Superior temporal gyrus (tissue), 1 donor: ENCODE measurements at regions not wholly inside any gene's neighbourhood (a gene's known extent, or its start where the extent isn't known, plus 50 kb on each side); places are given as distances from the start of the nearest gene placed in this dataset.
"Not testable (repeated sequence)": the region's sequence is repeated elsewhere in the genome, so short reads cannot be mapped to it uniquely, and the experiment has no call there.

Source experiments
- DNase-seq: peaks from one replicate; pipeline ENCODE4 v3.0.0-alpha.2; 2016; ENCODE audit errors: extremely low spot score

GRCh38 chr14:61602003-61602732 is 93.1 kb upstream of the HIF1A start:
- DNase-seq, result no peak

GRCh38 chr14:61602733-61603077 is 92.6 kb upstream of the HIF1A start:
- no peak for DNase-seq

GRCh38 chr14:61603736-61604135 is 91.6 kb upstream of the HIF1A start:
- no peak for DNase-seq

GRCh38 chr14:61607570-61608244 is 87.6 kb upstream of the HIF1A start:
- DNase-seq, result no peak

GRCh38 chr14:61608245-61609165 is 86.8 kb upstream of the HIF1A start:
- peak; percentile 72 for DNase-seq

GRCh38 chr14:61609191-61609843 is 86.0 kb upstream of the HIF1A start:
- peak; percentile 56 for DNase-seq

- no peak for DNase-seq
Observed at GRCh38 chr14:61609884-61610283, 85.4 kb upstream of the HIF1A start.

- no peak for DNase-seq
Observed at GRCh38 chr14:61610900-61611299, 84.4 kb upstream of the HIF1A start.

GRCh38 chr14:61611880-61612630 is 83.3 kb upstream of the HIF1A start:
- DNase-seq, result no peak

- not testable (repeated sequence) for DNase-seq
Observed at GRCh38 chr14:61613006-61613405, 82.3 kb upstream of the HIF1A start.

GRCh38 chr14:61614693-61615092 is 80.6 kb upstream of the HIF1A start:
- DNase-seq, result no peak

- no peak for DNase-seq
Observed at GRCh38 chr14:61615743-61616523, 79.4 kb upstream of the HIF1A start.

- no peak for DNase-seq
Observed at GRCh38 chr14:61616524-61617185, 78.7 kb upstream of the HIF1A start.

GRCh38 chr14:61618448-61618847 is 76.9 kb upstream of the HIF1A start:
- DNase-seq, result no peak

GRCh38 chr14:61619494-61619893 is 75.8 kb upstream of the HIF1A start:
- DNase-seq, result no peak

- DNase-seq, result peak; percentile 33
Observed at GRCh38 chr14:61620130-61620946, 75.0 kb upstream of the HIF1A start.

- DNase-seq, result no peak
Observed at GRCh38 chr14:61621444-61621843, 73.9 kb upstream of the HIF1A start.

GRCh38 chr14:61622051-61622450 is 73.3 kb upstream of the HIF1A start:
- no peak for DNase-seq

- no peak for DNase-seq
Observed at GRCh38 chr14:61623927-61624326, 71.4 kb upstream of the HIF1A start.
